ENCODE measurements at regions not wholly inside any gene's neighbourhood (a gene's known extent, or its start where the extent isn't known, plus 50 kb on each side); places are given as distances from the start of the nearest gene placed in this dataset.
A peak's percentile ranks its signal among the peaks of the same experiment; 100 is the strongest.
"Not testable (repeated sequence)": the region's sequence is repeated elsewhere in the genome, so short reads cannot be mapped to it uniquely, and the experiment has no call there.

DNA sequence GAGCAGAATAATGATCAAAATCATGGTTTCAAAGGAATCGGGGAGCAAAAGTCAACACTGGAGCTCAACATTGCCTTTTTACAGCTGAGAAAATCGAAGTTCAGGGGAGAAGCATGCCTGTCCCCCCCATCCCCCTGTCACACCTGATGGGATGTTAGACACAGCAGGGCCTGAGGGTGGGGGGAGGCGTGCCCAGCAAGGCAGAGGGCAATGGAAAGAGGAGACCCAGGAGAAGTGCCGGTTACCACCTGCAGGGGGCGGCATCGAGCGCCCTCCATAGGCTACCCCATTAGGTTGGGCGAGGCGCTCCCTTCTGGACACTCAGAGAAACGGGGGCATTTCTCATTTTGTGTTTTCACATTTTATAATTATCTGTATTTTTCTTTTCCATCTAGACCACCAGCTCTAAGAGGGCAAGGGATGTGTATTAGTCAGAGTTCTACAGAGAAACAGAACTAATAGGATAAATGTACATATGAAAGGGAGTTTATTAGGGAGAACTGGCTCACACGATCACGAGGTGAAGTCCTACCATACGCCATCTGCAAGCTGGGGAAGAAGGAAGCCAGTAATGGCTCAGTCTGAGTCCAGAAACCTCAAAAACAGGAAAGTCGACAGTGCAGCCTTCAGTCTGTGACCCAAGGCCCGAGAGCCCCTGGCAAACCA lies 271.3 kb downstream of the LRATD1 start:
- Histone ChIP-seq H3K4me3 (ENCODE audit: low read depth, low read length) (no peak overlapping the region), H3K36me3 (ENCODE audit: control insufficient read depth, insufficient read depth, low read length) (no peaks in the 10 kb centered on the region), H3K27me3 (ENCODE audit: control insufficient read depth, insufficient read depth, low read length) (no peaks in the 10 kb centered on the region)
- TF ChIP-seq CTCF (IDR thresholded peaks at IDR 0.05; ENCODE audit: insufficient read depth, low read length, poor library complexity, severe bottlenecking): peak; percentile 74
- DNase-seq (ENCODE audit: low read depth): no peak

DNA sequence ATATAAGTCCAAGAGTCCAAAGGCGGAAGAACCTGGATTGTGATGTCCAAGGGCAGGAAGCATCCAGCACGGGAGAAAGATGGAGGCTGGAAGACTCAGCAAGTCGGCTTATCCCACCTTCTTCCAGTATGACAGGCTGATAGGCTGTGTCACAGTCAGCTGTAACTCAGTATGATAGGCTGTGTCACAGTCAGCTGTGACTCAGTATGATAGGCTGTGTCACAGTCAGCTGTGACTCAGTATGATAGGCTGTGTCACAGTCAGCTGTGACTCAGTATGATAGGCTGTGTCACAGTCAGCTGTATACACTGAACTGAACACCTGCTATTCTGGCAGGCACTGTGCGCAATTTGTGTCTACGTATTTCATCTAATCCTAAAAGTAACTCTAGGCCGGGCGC lies 271.9 kb downstream of the LRATD1 start:
- not testable (repeated sequence) for H3K36me3 ChIP-seq (ENCODE audit: control insufficient read depth, insufficient read depth, low read length); H3K27me3 ChIP-seq (ENCODE audit: control insufficient read depth, insufficient read depth, low read length); DNase-seq (ENCODE audit: low read depth); H3K4me3 ChIP-seq (ENCODE audit: low read depth, low read length)

- H3K36me3 ChIP-seq (ENCODE audit: control insufficient read depth, insufficient read depth, low read length): no peaks in the 10 kb centered on the region
- H3K27me3 ChIP-seq (ENCODE audit: control insufficient read depth, insufficient read depth, low read length): no peaks in the 10 kb centered on the region
- DNase-seq (ENCODE audit: low read depth): no peak
- TF ChIP-seq CTCF (IDR thresholded peaks at IDR 0.05; ENCODE audit: insufficient read depth, low read length, poor library complexity, severe bottlenecking): no peak
- no peak overlapping the region for H3K4me3 ChIP-seq (ENCODE audit: low read depth, low read length)
Observed at GRCh38 chr2:14905571-14905970, 273.1 kb downstream of the LRATD1 start.

- DNase-seq (ENCODE audit: low read depth): no peak
Observed at GRCh38 chr2:14907014-14907612, 274.6 kb downstream of the LRATD1 start.

DNA sequence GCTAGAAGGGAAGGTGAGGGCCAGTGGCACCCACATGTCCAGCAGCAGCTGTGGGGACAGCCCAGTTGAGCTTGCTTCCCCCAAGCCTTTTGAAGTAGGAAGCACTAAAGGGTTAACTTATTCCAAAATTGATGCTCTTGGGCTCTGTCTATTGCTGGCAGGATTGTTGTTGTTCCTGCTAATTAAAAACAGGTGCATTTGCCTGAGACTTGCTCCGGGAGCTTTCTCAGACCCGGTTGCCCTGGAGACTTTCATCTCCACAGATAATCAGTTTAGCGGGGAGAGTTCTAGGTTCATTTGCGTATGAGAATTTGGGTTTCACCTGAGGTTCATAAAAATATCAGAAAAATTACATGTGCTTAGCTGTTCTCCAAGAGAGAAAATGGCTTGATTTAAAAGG lies 277.3 kb downstream of the LRATD1 start:
- Histone ChIP-seq H3K4me3 (ENCODE audit: low read depth, low read length) (no peak overlapping the region), H3K27me3 (ENCODE audit: control insufficient read depth, insufficient read depth, low read length) (no peaks in the 10 kb centered on the region), H3K36me3 (ENCODE audit: control insufficient read depth, insufficient read depth, low read length) (no peaks in the 10 kb centered on the region)
- no peak for TF ChIP-seq CTCF (IDR thresholded peaks at IDR 0.05; ENCODE audit: insufficient read depth, low read length, poor library complexity, severe bottlenecking)
- no peak for DNase-seq (ENCODE audit: low read depth)

More at GRCh38 chr2:14907014-14907612, 274.6 kb downstream of the LRATD1 start:
- peak; percentile 16 for TF ChIP-seq CTCF (IDR thresholded peaks at IDR 0.05; ENCODE audit: insufficient read depth, low read length, poor library complexity, severe bottlenecking)
- Histone ChIP-seq H3K4me3 (ENCODE audit: low read depth, low read length) (no peak overlapping the region), H3K27me3 (ENCODE audit: control insufficient read depth, insufficient read depth, low read length) (no peaks in the 10 kb centered on the region), H3K36me3 (ENCODE audit: control insufficient read depth, insufficient read depth, low read length) (no peaks in the 10 kb centered on the region)

GRCh38 chr2:14910654-14911053 lies 278.1 kb downstream of the LRATD1 start:
- Histone ChIP-seq H3K4me3 (ENCODE audit: low read depth, low read length) (no peak overlapping the region), H3K27me3 (ENCODE audit: control insufficient read depth, insufficient read depth, low read length) (no peaks in the 10 kb centered on the region), H3K36me3 (ENCODE audit: control insufficient read depth, insufficient read depth, low read length) (no peaks in the 10 kb centered on the region)
- DNase-seq (ENCODE audit: low read depth): no peak
- TF ChIP-seq CTCF (IDR thresholded peaks at IDR 0.05; ENCODE audit: insufficient read depth, low read length, poor library complexity, severe bottlenecking): no peak

All from kidney epithelial cell (primary cell).